HAP-1 (cell line): ENCODE measurements at regions not wholly inside any gene's neighbourhood (a gene's known extent, or its start where the extent isn't known, plus 50 kb on each side); places are given as distances from the start of the nearest gene placed in this dataset.
"Not testable (repeated sequence)": the region's sequence is repeated elsewhere in the genome, so short reads cannot be mapped to it uniquely, and the experiment has no call there.

Experiments used
- DNase-seq, 2 experiments: peaks; one replicate each; pipeline ENCODE4 v3.0.0-alpha.2; 2016 to 2020; ENCODE audit warnings: low spot score in 2 of 2
- H3K27me3 ChIP-seq: fragments of 250-450 bp; sonication (Bioruptor Pico); 2 replicates; pipeline ENCODE4 v1.5.1; 2020; ENCODE audit warnings: low read depth, mild to moderate bottlenecking, moderate library complexity
- H3K36me3 ChIP-seq: fragments of 250-450 bp; sonication (Bioruptor Pico); replicated peaks from 2 replicates; pipeline ENCODE4 v1.5.1; 2020; ENCODE audit warnings: mild to moderate bottlenecking
- H3K4me1 ChIP-seq: fragments of 250-450 bp; sonication (Bioruptor Pico); 2 replicates; pipeline ENCODE4 v1.5.1; 2020; ENCODE audit warnings: mild to moderate bottlenecking
- H3K4me3 ChIP-seq: fragments of 250-450 bp; sonication (Bioruptor Pico); 2 replicates; pipeline ENCODE4 v1.5.1; 2020; ENCODE audit warnings: mild to moderate bottlenecking, moderate library complexity
- H3K9me3 ChIP-seq: fragments of 250-450 bp; sonication (Bioruptor Pico); 2 replicates; pipeline ENCODE4 v1.5.1; 2020; ENCODE audit warnings: mild to moderate bottlenecking, moderate library complexity
- in situ Hi-C: fragments of 300-500 bp; cut with MboI; formaldehyde crosslinking; loops from 3 replicates; pipeline ENCODE4 v1.14.3; 2020; ENCODE audit warnings: low sequenced_read_pairs, inconsistent platforms, mixed read lengths

DNA sequence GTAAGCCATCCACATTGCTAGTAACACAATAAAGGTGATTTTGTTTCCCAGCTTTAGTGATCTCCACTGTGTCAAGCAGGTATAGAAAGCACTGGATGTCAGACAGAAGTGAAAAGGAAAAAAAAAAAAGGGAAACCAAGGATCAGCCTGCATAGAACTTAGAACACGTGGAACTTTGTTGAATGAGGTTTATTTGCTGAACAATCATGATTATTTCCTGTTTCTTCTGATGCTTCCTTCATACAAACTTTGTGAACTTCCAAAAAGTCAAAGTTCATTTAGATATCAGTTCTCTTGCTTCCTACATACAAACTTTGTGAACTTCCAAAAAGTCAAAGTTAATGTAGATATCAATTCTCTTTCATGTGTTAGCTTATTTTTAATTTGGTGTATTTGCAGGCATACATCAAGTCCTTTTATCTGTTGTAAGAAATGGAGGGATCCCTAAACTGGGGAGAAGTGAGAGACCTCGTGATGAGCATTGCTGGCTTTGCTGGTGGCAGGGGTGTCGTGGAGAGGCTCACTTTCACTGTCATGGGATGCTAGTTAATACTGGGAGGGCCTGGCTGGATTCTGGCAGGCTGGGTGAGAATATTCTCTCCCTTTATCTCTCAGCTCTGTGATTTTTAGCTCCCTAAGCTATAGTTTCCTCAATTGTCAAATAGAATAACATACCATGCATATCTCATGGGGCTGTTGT lies 298.4 kb downstream of the INHBA start:
- no peak for DNase-seq
- no peaks in the 10 kb centered on the region for H3K36me3 ChIP-seq
- H3K4me1 ChIP-seq = no peaks in the 10 kb centered on the region
- H3K9me3 ChIP-seq = no peaks in the 10 kb centered on the region
- no peaks in the 10 kb centered on the region for H3K27me3 ChIP-seq
- no peak overlapping the region for H3K4me3 ChIP-seq
- in situ Hi-C loops = no loop called here

DNA sequence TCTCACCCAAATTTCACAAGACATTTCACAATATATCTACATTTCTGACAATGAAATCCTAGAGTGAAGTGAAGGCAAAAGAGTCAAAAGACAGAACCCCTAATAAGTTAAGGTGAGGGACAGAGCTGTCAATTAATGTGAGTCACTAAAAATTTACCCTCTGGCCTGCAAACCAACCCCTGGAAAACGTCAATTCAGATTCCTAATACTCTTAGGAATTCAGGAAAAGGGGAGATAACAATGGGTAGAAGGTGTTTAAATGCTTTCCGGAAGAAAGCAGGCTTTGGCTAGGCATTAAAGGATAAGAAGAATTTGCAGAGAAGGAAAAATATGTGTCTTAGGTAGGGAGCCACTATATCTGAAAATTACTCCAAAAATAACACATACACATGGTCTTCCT lies 299.6 kb downstream of the INHBA start:
- in situ Hi-C loops = no loop called here
- H3K27me3 ChIP-seq = no peaks in the 10 kb centered on the region
- DNase-seq = no peak

DNA sequence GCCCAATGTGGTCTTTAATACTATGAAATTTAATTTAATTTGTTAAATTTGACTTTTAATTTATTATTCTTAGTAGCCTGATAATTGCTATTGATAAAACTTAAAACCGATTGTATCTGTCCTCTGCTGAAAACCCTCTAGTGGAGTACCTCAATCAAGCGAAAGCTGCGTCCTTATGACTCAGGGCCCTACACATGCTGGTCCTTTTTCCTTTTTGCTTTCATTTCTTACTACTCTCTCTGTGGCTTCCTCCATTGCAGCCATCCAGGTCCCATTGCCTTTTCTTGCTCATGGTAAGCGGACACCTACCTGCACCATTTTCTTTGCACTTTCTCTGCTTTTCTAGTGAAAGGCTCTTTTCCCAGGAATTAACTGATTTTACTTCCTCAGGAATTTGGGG lies 301.1 kb downstream of the INHBA start:
- H3K4me1 ChIP-seq = no peaks in the 10 kb centered on the region
- no peaks in the 10 kb centered on the region for H3K9me3 ChIP-seq
- DNase-seq = no peak
- in situ Hi-C loops = no loop called here
- no peak overlapping the region for H3K4me3 ChIP-seq
- no peaks in the 10 kb centered on the region for H3K36me3 ChIP-seq
- H3K27me3 ChIP-seq = no peaks in the 10 kb centered on the region

More for the DNA sequence above, 299.6 kb downstream of the INHBA start:
- Histone ChIP-seq H3K4me1 (no peaks in the 10 kb centered on the region), H3K9me3 (no peaks in the 10 kb centered on the region), H3K36me3 (no peaks in the 10 kb centered on the region), H3K4me3 (no peak overlapping the region)

DNA sequence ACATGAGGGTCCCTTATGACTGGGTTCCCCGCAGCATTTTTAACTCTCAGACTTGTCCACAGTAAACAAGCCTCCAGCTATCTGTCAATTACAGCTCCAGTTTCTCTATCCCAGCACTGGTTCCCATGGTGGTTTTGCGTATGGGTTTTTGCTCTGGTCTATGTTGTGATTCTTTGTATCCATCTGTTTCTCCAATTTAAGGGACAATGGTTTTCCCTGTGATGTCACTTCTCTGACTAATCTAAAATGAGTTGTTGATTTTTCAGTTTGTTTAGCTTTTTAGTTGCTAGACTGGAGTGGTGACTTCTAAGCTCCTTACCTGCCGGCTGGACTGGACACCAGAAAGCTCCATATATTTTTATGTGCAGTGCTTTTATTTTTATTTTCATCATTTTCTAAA lies 303.7 kb downstream of the INHBA start:
- no peaks in the 10 kb centered on the region for H3K4me1 ChIP-seq
- DNase-seq = no peak
- H3K9me3 ChIP-seq = no peaks in the 10 kb centered on the region
- in situ Hi-C loops = no loop called here
- no peaks in the 10 kb centered on the region for H3K36me3 ChIP-seq
- H3K27me3 ChIP-seq = no peaks in the 10 kb centered on the region
- H3K4me3 ChIP-seq = no peak overlapping the region

DNA sequence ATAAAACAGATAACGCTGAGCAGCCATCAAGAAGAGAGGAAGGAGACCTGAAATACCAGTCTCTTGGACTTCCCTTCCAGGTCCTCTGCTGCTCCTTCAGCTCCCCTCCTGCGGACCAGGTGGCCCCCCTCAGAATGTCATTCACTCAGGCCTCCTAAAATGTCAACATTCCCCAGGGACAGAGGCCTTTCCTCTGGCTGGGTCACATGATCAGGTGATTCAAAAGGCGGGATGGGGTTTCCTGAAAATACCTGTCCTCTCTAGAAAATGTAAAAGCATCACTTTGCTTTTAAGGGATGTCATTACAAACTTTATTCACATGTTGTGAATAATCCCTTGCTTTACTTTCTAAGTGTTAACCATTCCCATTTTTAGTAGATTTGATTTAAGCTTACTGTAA lies 311.1 kb downstream of the INHBA start:
- H3K27me3 ChIP-seq = no peaks in the 10 kb centered on the region
- no peaks in the 10 kb centered on the region for H3K4me1 ChIP-seq
- no peak overlapping the region for H3K4me3 ChIP-seq
- H3K9me3 ChIP-seq = no peaks in the 10 kb centered on the region
- H3K36me3 ChIP-seq = no peaks in the 10 kb centered on the region
- in situ Hi-C loops = no loop called here
- no peak for DNase-seq

- H3K36me3 ChIP-seq, DNase-seq, H3K4me1 ChIP-seq, H3K4me3 ChIP-seq, H3K9me3 ChIP-seq, H3K27me3 ChIP-seq, in situ Hi-C loops: not testable (repeated sequence)
Measured at GRCh38 chr7:41388933-41389332, 314.0 kb downstream of the INHBA start.

DNA sequence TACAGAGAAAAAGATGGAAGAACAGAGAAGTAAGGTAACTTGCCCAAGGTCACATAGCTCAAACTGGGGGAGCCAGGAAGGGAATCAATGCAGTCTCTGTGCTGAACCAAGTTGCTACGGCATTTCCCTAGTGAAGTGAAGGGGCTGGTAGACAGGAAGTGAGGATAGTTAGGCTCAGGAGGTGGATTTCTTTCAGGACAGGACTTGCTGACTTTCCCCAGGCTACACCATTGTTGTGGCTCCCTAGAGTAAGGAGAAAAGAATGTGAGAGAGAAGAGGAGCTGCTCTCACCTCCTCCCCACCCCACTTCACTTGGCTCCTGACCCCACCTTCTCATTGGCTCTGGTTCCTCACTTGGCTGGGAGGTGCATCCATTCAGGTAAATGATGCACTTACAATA lies 316.9 kb downstream of the INHBA start:
- Histone ChIP-seq H3K4me3 (no peak overlapping the region), H3K36me3 (no peaks in the 10 kb centered on the region), H3K27me3 (no peaks in the 10 kb centered on the region), H3K4me1 (no peaks in the 10 kb centered on the region), H3K9me3 (no peaks in the 10 kb centered on the region)
- DNase-seq = no peak
- in situ Hi-C loops = no loop called here

- no peaks in the 10 kb centered on the region for H3K9me3 ChIP-seq
- H3K27me3 ChIP-seq = no peaks in the 10 kb centered on the region
- DNase-seq = no peak
- no peaks in the 10 kb centered on the region for H3K36me3 ChIP-seq
- H3K4me1 ChIP-seq = no peaks in the 10 kb centered on the region
- in situ Hi-C loops = no loop called here
- H3K4me3 ChIP-seq = no peak overlapping the region
Measured at GRCh38 chr7:41384418-41384817, 318.5 kb downstream of the INHBA start.

GRCh38 chr7:41383596-41383995 lies 319.3 kb downstream of the INHBA start:
- in situ Hi-C loops = no loop called here
- H3K9me3 ChIP-seq = no peaks in the 10 kb centered on the region
- H3K4me1 ChIP-seq = no peaks in the 10 kb centered on the region
- no peak for DNase-seq
- no peaks in the 10 kb centered on the region for H3K36me3 ChIP-seq
- no peaks in the 10 kb centered on the region for H3K27me3 ChIP-seq
- no peak overlapping the region for H3K4me3 ChIP-seq

GRCh38 chr7:41378156-41378555 lies 324.7 kb downstream of the INHBA start:
- DNase-seq = no peak
- Histone ChIP-seq H3K4me1 (no peaks in the 10 kb centered on the region), H3K4me3 (no peak overlapping the region), H3K36me3 (no peaks in the 10 kb centered on the region), H3K9me3 (no peaks in the 10 kb centered on the region), H3K27me3 (no peaks in the 10 kb centered on the region)
- in situ Hi-C loops = no loop called here

DNA sequence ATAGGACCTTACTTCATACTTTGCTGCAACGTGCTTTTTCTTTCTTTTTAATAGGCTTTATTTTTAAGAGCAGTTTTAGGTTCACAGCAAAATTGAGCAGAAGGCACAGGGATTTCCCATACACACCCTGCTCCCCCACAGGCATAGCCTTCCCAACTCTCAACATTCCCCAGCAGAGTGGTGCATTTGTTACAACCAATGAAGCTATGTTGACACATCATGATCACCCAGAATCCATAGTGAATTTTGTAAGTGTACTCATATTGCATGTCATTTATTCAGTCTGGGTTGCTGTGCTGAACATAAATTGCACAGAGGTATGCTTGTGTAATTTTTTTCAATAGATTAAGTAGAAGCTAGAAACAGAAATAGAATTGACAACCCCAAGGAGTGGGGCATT lies 327.3 kb downstream of the INHBA start:
- no peaks in the 10 kb centered on the region for H3K4me1 ChIP-seq
- in situ Hi-C loops = no loop called here

GRCh38 chr7:41374150-41374848 lies 328.6 kb downstream of the INHBA start:
- no peaks in the 10 kb centered on the region for H3K27me3 ChIP-seq
- H3K4me3 ChIP-seq = no peak overlapping the region
- in situ Hi-C loops = no loop called here
- no peaks in the 10 kb centered on the region for H3K4me1 ChIP-seq
- no peaks in the 10 kb centered on the region for H3K36me3 ChIP-seq
- no peak for DNase-seq
- no peaks in the 10 kb centered on the region for H3K9me3 ChIP-seq

More for the DNA sequence above, 327.3 kb downstream of the INHBA start:
- no peaks in the 10 kb centered on the region for H3K9me3 ChIP-seq
- no peaks in the 10 kb centered on the region for H3K36me3 ChIP-seq
- DNase-seq = no peak
- no peak overlapping the region for H3K4me3 ChIP-seq
- no peaks in the 10 kb centered on the region for H3K27me3 ChIP-seq

DNA sequence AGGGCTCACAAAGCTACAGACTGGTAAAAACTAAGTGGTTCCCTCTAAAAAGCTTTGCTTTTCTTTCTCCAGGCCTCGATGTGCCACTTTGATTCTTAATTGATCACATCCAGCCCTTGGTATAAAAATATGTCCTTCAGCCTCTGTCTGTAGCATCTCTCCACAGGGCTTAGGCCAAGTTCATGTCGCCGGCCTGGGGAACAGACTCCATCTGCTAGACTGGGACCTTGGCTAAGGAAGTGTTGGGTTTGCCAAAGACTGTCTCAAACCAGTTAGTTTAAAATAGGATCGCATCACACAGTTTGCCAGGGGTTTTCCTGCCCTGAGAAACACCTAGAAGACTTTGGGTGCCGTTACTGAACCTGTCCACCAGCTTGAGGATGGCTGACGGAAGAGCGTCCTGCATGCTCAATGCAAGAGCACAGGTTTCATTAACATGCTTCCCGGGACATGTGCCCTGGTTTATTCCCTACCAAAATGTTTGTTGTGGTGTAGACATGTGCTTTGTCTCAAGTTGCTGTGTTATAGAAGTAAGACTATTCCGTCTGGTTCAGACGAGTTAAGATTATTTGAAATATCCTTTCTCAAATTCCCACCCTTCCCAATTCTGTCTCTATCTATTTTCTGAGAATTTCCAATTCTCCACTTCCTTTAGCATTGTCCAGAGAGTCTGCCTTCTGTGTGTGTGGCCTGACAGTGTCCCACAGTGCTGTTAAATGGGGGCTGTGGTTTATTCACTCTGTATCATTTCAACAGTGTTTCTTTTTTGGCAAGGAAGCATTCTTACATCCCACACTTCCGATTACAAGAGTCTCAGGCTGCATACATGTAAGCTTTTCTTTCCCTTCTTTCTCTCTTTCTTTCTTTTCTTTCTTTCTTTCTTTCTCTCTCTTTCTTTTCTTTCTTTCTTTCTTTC lies 334.7 kb downstream of the INHBA start:
- DNase-seq = no peak
- no peaks in the 10 kb centered on the region for H3K4me1 ChIP-seq
- no peaks in the 10 kb centered on the region for H3K36me3 ChIP-seq
- H3K27me3 ChIP-seq = no peaks in the 10 kb centered on the region
- in situ Hi-C loops = no loop called here
- no peak overlapping the region for H3K4me3 ChIP-seq
- no peaks in the 10 kb centered on the region for H3K9me3 ChIP-seq

GRCh38 chr7:41351091-41351490 lies 351.8 kb downstream of the INHBA start:
- no peaks in the 10 kb centered on the region for H3K9me3 ChIP-seq
- no peak overlapping the region for H3K4me3 ChIP-seq
- in situ Hi-C loops = no loop called here
- H3K27me3 ChIP-seq = no peaks in the 10 kb centered on the region
- no peaks in the 10 kb centered on the region for H3K36me3 ChIP-seq
- no peak for DNase-seq
- no peaks in the 10 kb centered on the region for H3K4me1 ChIP-seq
